Smooth muscle cell (in vitro differentiated cells): ENCODE measurements at regions not wholly inside any gene's neighbourhood (a gene's known extent, or its start where the extent isn't known, plus 50 kb on each side); places are given as distances from the start of the nearest gene placed in this dataset.

Experiments
- DNase-seq: peaks from one replicate; lab custom pipeline; 2025; ENCODE audit not compliant: unreplicated experiment; lab: John Stamatoyannopoulos, UW
- H2AFZ ChIP-seq: fragments of 200-600 bp; sonication (generic); 2 replicates; pipeline ENCODE4 v1.6.0; 2016; ENCODE audit warnings: antibody characterized with exemption, low read depth, mild to moderate bottlenecking
- H3F3A ChIP-seq: fragments of 200-600 bp; sonication (generic); 2 replicates; pipeline ENCODE4 v1.6.0; 2017; ENCODE audit warnings: antibody characterized with exemption, low read depth
- H3K27ac ChIP-seq: fragments of 200-600 bp; sonication (generic); 2 replicates; pipeline ENCODE4 v1.5.1; 2016; ENCODE audit warnings: low read depth, mild to moderate bottlenecking
- H3K27me3 ChIP-seq: fragments of 200-600 bp; sonication (generic); 2 replicates; pipeline ENCODE4 v1.6.1; 2016; ENCODE audit warnings: low read depth, mild to moderate bottlenecking
- H3K36me3 ChIP-seq: fragments of 200-600 bp; sonication (generic); 2 replicates; pipeline ENCODE4 v1.5.1; 2016; ENCODE audit warnings: low read depth
- H3K4me1 ChIP-seq: fragments of 200-600 bp; sonication (generic); 2 replicates; pipeline ENCODE4 v1.5.1; 2016; ENCODE audit warnings: low read depth
- H3K4me2 ChIP-seq: fragments of 200-600 bp; sonication (generic); 2 replicates; pipeline ENCODE4 v1.6.0; 2016; ENCODE audit warnings: mild to moderate bottlenecking
- H3K4me3 ChIP-seq: fragments of 200-600 bp; sonication (generic); 2 replicates; pipeline ENCODE4 v1.5.1; 2016; ENCODE audit warnings: mild to moderate bottlenecking
- H3K79me2 ChIP-seq: fragments of 200-600 bp; sonication (generic); 2 replicates; pipeline ENCODE4 v1.6.0; 2016; ENCODE audit warnings: low read depth, mild to moderate bottlenecking
- H3K9ac ChIP-seq: fragments of 200-600 bp; sonication (generic); 2 replicates; pipeline ENCODE4 v1.6.0; 2016; ENCODE audit warnings: low read depth
- H3K9me3 ChIP-seq: fragments of 200-600 bp; sonication (generic); replicated peaks from 2 replicates; pipeline ENCODE4 v1.5.1; 2016; ENCODE audit warnings: low read depth
- H4K20me1 ChIP-seq: fragments of 200-600 bp; sonication (generic); 2 replicates; pipeline ENCODE4 v1.6.0; 2016; ENCODE audit warnings: low read depth
- WGBS: methylation state at CpG from one replicate; pipeline ENCODE4 v1.1.7; 2016; ENCODE audit warnings: low lambda C conversion rate; 5-methylcytosine and 5-hydroxymethylcytosine counted together
- TF ChIP-seq, protein P1 (sequence below): fragments of 200-600 bp; sonication (generic); IDR thresholded peaks from 2 replicates; pipeline ENCODE4 v1.5.1; 2017; ENCODE audit warnings: borderline replicate concordance, mild to moderate bottlenecking, antibody characterized with exemption; ENCODE audit not compliant: insufficient read depth, poor library complexity, severe bottlenecking

DNA sequence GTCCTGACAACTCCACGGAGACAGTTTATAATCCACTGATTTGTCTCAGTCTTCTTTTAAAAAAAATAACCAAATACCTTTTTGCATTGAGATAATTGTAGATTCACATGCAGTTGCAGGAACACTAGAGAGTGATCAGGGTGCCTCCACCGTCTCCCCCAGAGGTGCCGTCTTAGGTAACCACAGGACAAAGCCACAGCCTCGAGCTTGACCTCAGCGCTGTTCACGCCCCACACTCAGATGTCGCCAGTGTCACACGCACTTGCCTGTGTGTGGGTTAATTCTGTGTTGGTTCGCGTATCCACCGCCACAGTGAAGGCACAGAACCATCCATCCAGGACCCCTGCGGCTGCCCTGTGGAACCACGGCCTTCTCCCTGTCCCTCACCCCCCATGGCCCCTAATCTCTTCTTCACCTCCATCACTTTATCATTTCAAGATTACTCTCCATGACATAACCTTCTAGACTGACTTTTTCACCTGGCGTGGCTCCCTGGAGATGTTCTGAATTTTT, 295.0 kb upstream of the HDAC4 start:
- Histone ChIP-seq H3K9ac (no peak overlapping the region), H3K4me2 (no peak overlapping the region)

DNA sequence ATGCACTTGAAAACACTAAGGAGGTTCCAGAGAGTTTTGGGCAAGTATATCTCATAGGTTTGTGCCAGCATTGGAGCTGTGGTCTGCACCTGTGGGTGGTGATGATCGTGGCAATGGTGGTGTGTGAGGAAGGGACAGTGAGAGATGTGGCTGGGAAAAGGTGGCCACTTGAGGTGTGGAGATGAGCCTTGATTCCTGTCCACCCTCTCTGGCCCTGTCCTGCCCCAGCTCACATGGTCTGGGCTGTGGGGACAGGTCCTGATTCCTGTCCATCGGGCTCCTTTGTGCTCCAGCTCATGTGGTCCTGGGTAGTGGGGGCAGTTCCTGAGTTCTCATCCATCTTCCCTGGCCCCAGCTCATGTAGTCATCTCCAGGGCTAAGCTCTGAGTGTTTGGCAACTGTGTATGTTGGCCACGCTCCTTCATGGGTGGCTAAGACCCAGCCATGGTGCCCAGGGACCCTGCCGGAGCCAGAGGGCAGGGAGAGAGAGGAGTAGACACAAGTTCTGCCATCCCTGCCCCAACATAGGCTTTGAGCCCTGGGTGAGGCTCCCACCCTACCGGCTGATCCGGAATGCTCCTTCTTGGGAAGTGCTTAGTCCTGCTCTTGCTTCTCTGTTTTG, 294.4 kb upstream of the HDAC4 start:
- WGBS, result 96% methylated on average over 6 of the region's 6 CpGs
- Histone ChIP-seq H3K27me3 (no peaks in the 10 kb centered on the region), H3K9ac (no peak overlapping the region), H3K27ac (no peak overlapping the region), H3K4me2 (no peak overlapping the region), H3K36me3 (no peaks in the 10 kb centered on the region), H4K20me1 (no peaks in the 10 kb centered on the region), H3K4me1 (no peaks in the 10 kb centered on the region), H3K4me3 (no peak overlapping the region), H2AFZ (no peak overlapping the region), H3F3A (no peaks in the 10 kb centered on the region), H3K9me3 (no peaks in the 10 kb centered on the region), H3K79me2 (no peaks in the 10 kb centered on the region)
- DNase-seq, result no peak
- TF ChIP-seq, protein P1, sequence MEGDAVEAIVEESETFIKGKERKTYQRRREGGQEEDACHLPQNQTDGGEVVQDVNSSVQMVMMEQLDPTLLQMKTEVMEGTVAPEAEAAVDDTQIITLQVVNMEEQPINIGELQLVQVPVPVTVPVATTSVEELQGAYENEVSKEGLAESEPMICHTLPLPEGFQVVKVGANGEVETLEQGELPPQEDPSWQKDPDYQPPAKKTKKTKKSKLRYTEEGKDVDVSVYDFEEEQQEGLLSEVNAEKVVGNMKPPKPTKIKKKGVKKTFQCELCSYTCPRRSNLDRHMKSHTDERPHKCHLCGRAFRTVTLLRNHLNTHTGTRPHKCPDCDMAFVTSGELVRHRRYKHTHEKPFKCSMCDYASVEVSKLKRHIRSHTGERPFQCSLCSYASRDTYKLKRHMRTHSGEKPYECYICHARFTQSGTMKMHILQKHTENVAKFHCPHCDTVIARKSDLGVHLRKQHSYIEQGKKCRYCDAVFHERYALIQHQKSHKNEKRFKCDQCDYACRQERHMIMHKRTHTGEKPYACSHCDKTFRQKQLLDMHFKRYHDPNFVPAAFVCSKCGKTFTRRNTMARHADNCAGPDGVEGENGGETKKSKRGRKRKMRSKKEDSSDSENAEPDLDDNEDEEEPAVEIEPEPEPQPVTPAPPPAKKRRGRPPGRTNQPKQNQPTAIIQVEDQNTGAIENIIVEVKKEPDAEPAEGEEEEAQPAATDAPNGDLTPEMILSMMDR, result no peak

More for the DNA sequence above, 295.0 kb upstream of the HDAC4 start:
- no peaks in the 10 kb centered on the region for H3K36me3 ChIP-seq
- no peak overlapping the region for H3K27ac ChIP-seq
- H3K4me3 ChIP-seq, result no peak overlapping the region
- no peaks in the 10 kb centered on the region for H3K27me3 ChIP-seq
- WGBS, result 93% methylated on average over 14 of the region's 14 CpGs
- H3K4me1 ChIP-seq, result no peaks in the 10 kb centered on the region
- H2AFZ ChIP-seq, result no peak overlapping the region
- no peaks in the 10 kb centered on the region for H4K20me1 ChIP-seq
- TF ChIP-seq, protein P1, result no peak
- no peaks in the 10 kb centered on the region for H3K79me2 ChIP-seq
- no peak for DNase-seq
- peaks cover 3% of the 10 kb centered on the region for H3K9me3 ChIP-seq
- H3F3A ChIP-seq, result no peaks in the 10 kb centered on the region

DNA sequence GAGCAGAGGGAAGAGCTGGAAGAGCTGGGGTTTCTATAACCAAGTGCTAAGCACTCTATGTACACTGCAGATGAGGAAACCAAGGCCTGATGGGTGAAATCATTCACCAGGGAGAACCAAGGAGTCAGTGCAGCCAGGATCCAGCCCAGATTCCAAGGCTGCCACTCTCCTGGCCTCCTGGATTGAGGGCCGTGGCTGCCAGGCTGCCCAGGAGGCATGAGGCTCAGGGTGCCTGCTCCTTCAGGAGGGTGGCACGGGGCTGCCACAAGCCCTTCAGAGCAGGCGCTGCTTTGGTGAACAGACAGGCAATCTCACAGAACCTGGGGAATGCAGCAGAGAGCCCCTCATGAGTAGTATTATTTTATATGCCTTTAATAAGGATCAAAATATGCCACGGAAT, 293.7 kb upstream of the HDAC4 start:
- Histone ChIP-seq H4K20me1 (no peaks in the 10 kb centered on the region), H3K4me2 (no peak overlapping the region), H3K79me2 (no peaks in the 10 kb centered on the region), H3K9ac (no peak overlapping the region), H3K9me3 (no peaks in the 10 kb centered on the region), H3K4me1 (no peaks in the 10 kb centered on the region), H2AFZ (no peak overlapping the region), H3F3A (no peaks in the 10 kb centered on the region), H3K36me3 (no peaks in the 10 kb centered on the region), H3K27ac (no peak overlapping the region), H3K27me3 (no peaks in the 10 kb centered on the region), H3K4me3 (no peak overlapping the region)
- 77% methylated on average over 4 of the region's 4 CpGs for WGBS
- no peak for DNase-seq
- TF ChIP-seq, protein P1, result no peak
